HUES6 (cell line): ENCODE measurements at regions not wholly inside any gene's neighbourhood (a gene's known extent, or its start where the extent isn't known, plus 50 kb on each side); places are given as distances from the start of the nearest gene placed in this dataset.
"Not testable (repeated sequence)": the region's sequence is repeated elsewhere in the genome, so short reads cannot be mapped to it uniquely, and the experiment has no call there.

Experiments
- H3K27ac ChIP-seq: 2 replicates; pipeline ENCODE4 v1.7.0; 2013; ENCODE audit warnings: low read depth, mild to moderate bottlenecking, low read length, inconsistent platforms
- H3K27me3 ChIP-seq: 2 replicates; pipeline ENCODE4 v1.6.1; 2013; ENCODE audit warnings: low read length; ENCODE audit not compliant: control insufficient read depth, insufficient read depth
- H3K36me3 ChIP-seq: 2 replicates; pipeline ENCODE4 v1.6.1; 2013; ENCODE audit warnings: low read length; ENCODE audit not compliant: control insufficient read depth, insufficient read depth
- H3K4me1 ChIP-seq: 2 replicates; pipeline ENCODE4 v1.6.1; 2013; ENCODE audit warnings: low read length; ENCODE audit not compliant: control insufficient read depth, insufficient read depth
- H3K4me3 ChIP-seq: 2 replicates; pipeline ENCODE4 v1.5.1; 2013; ENCODE audit warnings: low read depth, low read length
- H3K9ac ChIP-seq: one replicate; pipeline ENCODE4 v1.6.1; 2013; ENCODE audit warnings: mild to moderate bottlenecking, low read length
- H3K9me3 ChIP-seq: 2 replicates; pipeline ENCODE4 v1.6.1; 2013; ENCODE audit warnings: low read depth, low read length; ENCODE audit not compliant: control insufficient read depth, insufficient read depth

GRCh38 chr7:24436131-24436920 lies 136.9 kb upstream of the PALS2 start:
- H3K9ac ChIP-seq = no peak overlapping the region
- H3K36me3 ChIP-seq = no peaks in the 10 kb centered on the region
- peaks cover 44% of the 10 kb centered on the region for H3K4me1 ChIP-seq
- H3K27ac ChIP-seq = no peak overlapping the region; the same call in 1 of the 2 replicates
- H3K9me3 ChIP-seq = peaks cover 5% of the 10 kb centered on the region
- H3K27me3 ChIP-seq = no peaks in the 10 kb centered on the region; the same call in 1 of the 2 replicates
- 0 out of 2 replicates have a peak overlapping the region, but pooled peaks have one; percentile 10 for H3K4me3 ChIP-seq

GRCh38 chr7:24438232-24438631 lies 135.0 kb upstream of the PALS2 start:
- Histone ChIP-seq H3K9me3 (peaks cover 8% of the 10 kb centered on the region), H3K27me3 (no peaks in the 10 kb centered on the region; the same call in 1 of the 2 replicates), H3K27ac (no peak overlapping the region), H3K9ac (no peak overlapping the region), H3K36me3 (no peaks in the 10 kb centered on the region), H3K4me1 (peaks cover 49% of the 10 kb centered on the region), H3K4me3 (no peak overlapping the region)

GRCh38 chr7:24439104-24439503 lies 134.1 kb upstream of the PALS2 start:
- H3K9ac ChIP-seq, H3K36me3 ChIP-seq, H3K4me3 ChIP-seq, H3K9me3 ChIP-seq, H3K27ac ChIP-seq, H3K27me3 ChIP-seq: not testable (repeated sequence)
- H3K4me1 ChIP-seq = peaks cover 40% of the 10 kb centered on the region

- no peak overlapping the region for H3K4me3 ChIP-seq
- peaks cover 22% of the 10 kb centered on the region for H3K4me1 ChIP-seq
- no peaks in the 10 kb centered on the region for H3K27me3 ChIP-seq
- no peak overlapping the region for H3K27ac ChIP-seq
- H3K9ac ChIP-seq = no peak overlapping the region
- H3K9me3 ChIP-seq = peaks cover 9% of the 10 kb centered on the region
- no peaks in the 10 kb centered on the region for H3K36me3 ChIP-seq
These were observed 132.4 kb upstream of the PALS2 start for GRCh38 chr7:24440892-24441291.

GRCh38 chr7:24441314-24442027 lies 131.8 kb upstream of the PALS2 start:
- no peak overlapping the region for H3K4me3 ChIP-seq
- peaks cover 17% of the 10 kb centered on the region for H3K4me1 ChIP-seq
- peaks cover 9% of the 10 kb centered on the region for H3K9me3 ChIP-seq
- H3K27ac ChIP-seq = no peak overlapping the region
- no peaks in the 10 kb centered on the region for H3K27me3 ChIP-seq
- H3K36me3 ChIP-seq = no peaks in the 10 kb centered on the region
- no peak overlapping the region for H3K9ac ChIP-seq

- Histone ChIP-seq H3K4me1 (peaks cover 9% of the 10 kb centered on the region), H3K27ac (no peak overlapping the region), H3K9me3 (peaks cover 9% of the 10 kb centered on the region), H3K36me3 (no peaks in the 10 kb centered on the region), H3K4me3 (no peak overlapping the region), H3K27me3 (no peaks in the 10 kb centered on the region), H3K9ac (no peak overlapping the region)
These were observed 131.0 kb upstream of the PALS2 start for GRCh38 chr7:24442170-24442777.

GRCh38 chr7:24444666-24445440 lies 128.4 kb upstream of the PALS2 start:
- Histone ChIP-seq H3K9me3 (peaks cover 5% of the 10 kb centered on the region; the same call in 1 of the 2 replicates), H3K9ac (no peak overlapping the region), H3K4me1 (peaks cover 6% of the 10 kb centered on the region), H3K27me3 (no peaks in the 10 kb centered on the region), H3K27ac (no peak overlapping the region), H3K4me3 (no peak overlapping the region), H3K36me3 (no peaks in the 10 kb centered on the region)

- Histone ChIP-seq H3K9me3 (peaks cover 3% of the 10 kb centered on the region; the same call in 1 of the 2 replicates), H3K4me1 (no peaks in the 10 kb centered on the region; the same call in 1 of the 2 replicates), H3K27ac (no peak overlapping the region), H3K27me3 (no peaks in the 10 kb centered on the region), H3K9ac (no peak overlapping the region), H3K36me3 (no peaks in the 10 kb centered on the region), H3K4me3 (no peak overlapping the region)
These were observed 125.2 kb upstream of the PALS2 start for GRCh38 chr7:24448038-24448437.

- not testable (repeated sequence) for H3K9ac ChIP-seq, H3K27ac ChIP-seq, H3K4me1 ChIP-seq, H3K9me3 ChIP-seq, H3K4me3 ChIP-seq, H3K27me3 ChIP-seq, H3K36me3 ChIP-seq
These were observed 123.8 kb upstream of the PALS2 start for GRCh38 chr7:24449416-24449815.

GRCh38 chr7:24455813-24456525 lies 117.3 kb upstream of the PALS2 start:
- Histone ChIP-seq H3K9ac (no peak overlapping the region), H3K9me3 (no peaks in the 10 kb centered on the region), H3K4me1 (peaks cover 6% of the 10 kb centered on the region; the same call in 1 of the 2 replicates), H3K4me3 (no peak overlapping the region), H3K36me3 (no peaks in the 10 kb centered on the region), H3K27ac (no peak overlapping the region), H3K27me3 (no peaks in the 10 kb centered on the region)
